Stimulated activated CD4-positive, alpha-beta T cell treated with anti-CD3 and anti-CD28 coated beads, Interleukin-15, amount 100 ng/mL, for 24 hours (primary cell): ENCODE measurements at regions not wholly inside any gene's neighbourhood (a gene's known extent, or its start where the extent isn't known, plus 50 kb on each side); places are given as distances from the start of the nearest gene placed in this dataset.
"Not testable (repeated sequence)": the region's sequence is repeated elsewhere in the genome, so short reads cannot be mapped to it uniquely, and the experiment has no call there.

Experiments used
- DNase-seq: peaks from one replicate; pipeline ENCODE4 v3.0.0-alpha.2; 2020

GRCh38 chr11:96447208-96448110 is 57.6 kb downstream of the JRKL start:
- no peak for DNase-seq

- DNase-seq = no peak
These were observed 58.4 kb downstream of the JRKL start for GRCh38 chr11:96448225-96448624.

- no peak for DNase-seq
These were observed 66.3 kb downstream of the JRKL start for GRCh38 chr11:96456111-96456510.

DNA sequence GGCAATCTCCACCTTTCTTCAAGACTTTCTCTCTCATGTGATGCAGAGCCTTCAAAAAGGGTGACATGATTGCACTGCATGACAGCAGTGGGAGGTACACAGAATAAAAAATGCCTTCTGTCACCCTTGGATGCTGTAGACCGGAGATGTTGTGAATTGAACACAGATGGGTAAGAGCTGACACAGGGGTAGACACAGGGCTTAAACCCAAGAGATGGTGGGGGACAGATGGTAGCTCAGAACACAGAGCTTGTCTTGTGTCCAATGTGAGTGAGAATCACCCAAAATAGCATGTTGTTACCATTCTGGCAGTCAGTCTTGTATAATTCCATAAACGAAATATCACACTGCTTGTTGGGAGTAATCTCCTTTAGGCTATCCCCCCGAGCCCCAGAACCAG is 69.9 kb downstream of the JRKL start:
- DNase-seq = no peak

GRCh38 chr11:96461871-96462270 is 72.1 kb downstream of the JRKL start:
- no peak for DNase-seq

DNA sequence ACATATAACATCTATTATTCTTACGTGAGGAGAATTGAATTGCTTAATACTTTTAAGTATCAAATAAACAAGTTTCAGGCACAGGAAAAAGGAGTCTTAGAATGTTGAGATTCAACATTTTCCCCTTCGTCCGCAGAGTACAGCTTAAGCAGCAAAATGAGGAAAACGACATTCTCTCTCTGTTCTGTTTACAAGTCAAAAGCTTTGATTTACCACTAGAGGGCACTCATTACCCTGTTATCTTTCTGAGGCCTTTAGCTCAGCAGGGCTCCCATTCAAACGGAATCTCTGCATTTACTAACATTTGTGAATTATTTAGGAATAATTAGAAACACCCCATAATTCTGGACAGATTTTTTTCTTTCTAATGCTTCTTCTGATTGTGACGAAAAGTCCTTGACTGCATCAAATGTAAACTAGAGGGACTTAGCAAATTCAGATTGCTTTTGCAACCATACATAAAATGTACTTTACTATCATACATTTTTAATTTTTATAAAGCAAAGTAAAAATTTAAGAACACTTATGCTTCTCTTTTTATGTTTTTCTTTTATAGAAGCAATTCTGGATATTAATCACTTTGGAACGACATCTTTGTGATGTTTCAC is 75.0 kb downstream of the JRKL start:
- DNase-seq = no peak

DNA sequence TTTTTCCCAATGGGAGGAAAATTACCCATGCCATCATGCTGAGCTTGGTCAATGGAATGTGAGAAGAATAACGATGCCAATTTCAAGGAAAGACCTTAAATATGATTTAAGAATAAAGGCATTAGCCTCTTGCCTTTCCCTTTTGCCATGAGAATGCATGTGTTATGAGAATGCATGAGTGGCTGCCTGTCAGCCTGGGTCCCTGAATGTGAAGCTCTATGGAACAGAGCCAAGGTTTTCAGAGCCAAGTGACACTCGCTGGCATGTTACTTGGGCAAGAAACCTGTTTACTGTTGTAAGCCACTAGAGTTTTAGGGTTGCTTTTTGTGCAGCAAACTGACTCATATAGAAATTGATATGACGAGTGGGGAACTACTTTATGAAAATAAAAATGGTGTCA is 75.7 kb downstream of the JRKL start:
- no peak for DNase-seq

- no peak for DNase-seq
These were observed 76.8 kb downstream of the JRKL start for GRCh38 chr11:96466607-96467006.

DNA sequence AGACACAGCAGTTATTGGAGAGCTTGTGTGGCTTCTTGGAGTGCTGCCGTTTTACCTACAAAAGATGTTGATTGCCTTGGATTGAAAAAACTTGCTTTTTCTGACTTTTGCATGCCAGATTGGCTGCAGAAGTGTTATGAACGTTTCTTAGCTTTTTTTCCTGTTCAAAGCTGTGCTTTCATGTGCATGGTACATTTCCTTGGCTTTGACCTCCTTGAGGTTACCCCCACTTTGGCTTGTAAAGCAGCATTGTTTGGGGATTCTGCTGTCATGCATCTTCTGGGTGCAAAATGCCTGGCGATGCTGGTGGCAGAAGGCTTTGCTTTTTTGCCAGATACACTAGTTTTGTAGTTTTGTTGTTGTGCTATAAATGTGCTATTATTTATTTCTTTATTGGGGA is 80.0 kb downstream of the JRKL start:
- DNase-seq = no peak

GRCh38 chr11:96470521-96470920 is 80.7 kb downstream of the JRKL start:
- DNase-seq = no peak

GRCh38 chr11:96472085-96472484 is 82.3 kb downstream of the JRKL start:
- DNase-seq = peak; percentile 15

GRCh38 chr11:96474263-96474662 is 84.5 kb downstream of the JRKL start:
- no peak for DNase-seq

GRCh38 chr11:96481204-96481603 is 91.4 kb downstream of the JRKL start:
- no peak for DNase-seq

GRCh38 chr11:96481771-96482170 is 92.0 kb downstream of the JRKL start:
- DNase-seq = no peak

DNA sequence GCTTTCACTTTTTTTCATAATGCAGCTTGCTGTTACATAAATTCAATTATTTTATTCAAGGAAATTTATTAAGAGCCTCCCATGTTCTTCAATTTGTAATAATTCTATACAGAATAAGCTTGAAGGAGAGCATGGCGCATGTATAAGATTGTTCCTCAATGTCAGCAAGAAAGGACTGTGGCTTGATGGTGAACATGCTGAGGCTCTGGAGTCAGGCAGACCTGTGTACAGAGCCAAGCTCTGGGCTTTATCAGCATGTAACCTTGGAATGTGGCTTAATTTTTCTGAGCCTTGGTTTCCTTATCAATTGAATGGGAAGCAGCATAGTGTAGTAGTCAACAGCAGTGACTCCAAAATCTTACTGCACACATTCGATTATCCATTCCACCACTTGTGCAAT is 92.4 kb downstream of the JRKL start:
- DNase-seq = no peak

GRCh38 chr11:96483374-96483955 is 93.7 kb downstream of the JRKL start:
- no peak for DNase-seq

DNA sequence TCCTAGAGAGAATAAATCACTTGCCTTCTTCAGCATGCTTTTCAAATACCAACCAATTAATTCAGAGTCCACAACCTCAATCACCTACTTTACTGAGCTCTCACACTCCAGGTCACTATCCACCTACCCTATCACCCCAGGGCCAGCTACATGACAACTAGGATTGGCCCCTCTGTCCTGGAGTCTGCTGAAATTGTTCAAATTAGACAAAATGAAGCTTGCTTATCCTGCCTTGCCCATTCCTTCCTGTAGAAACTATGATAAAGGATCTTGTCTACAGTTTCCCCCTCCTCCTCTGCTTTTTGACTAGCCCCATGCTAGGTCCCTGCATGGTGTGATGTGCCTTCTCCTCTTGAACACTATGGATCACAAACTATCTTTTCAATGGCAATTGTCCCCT is 94.5 kb downstream of the JRKL start:
- no peak for DNase-seq

DNA sequence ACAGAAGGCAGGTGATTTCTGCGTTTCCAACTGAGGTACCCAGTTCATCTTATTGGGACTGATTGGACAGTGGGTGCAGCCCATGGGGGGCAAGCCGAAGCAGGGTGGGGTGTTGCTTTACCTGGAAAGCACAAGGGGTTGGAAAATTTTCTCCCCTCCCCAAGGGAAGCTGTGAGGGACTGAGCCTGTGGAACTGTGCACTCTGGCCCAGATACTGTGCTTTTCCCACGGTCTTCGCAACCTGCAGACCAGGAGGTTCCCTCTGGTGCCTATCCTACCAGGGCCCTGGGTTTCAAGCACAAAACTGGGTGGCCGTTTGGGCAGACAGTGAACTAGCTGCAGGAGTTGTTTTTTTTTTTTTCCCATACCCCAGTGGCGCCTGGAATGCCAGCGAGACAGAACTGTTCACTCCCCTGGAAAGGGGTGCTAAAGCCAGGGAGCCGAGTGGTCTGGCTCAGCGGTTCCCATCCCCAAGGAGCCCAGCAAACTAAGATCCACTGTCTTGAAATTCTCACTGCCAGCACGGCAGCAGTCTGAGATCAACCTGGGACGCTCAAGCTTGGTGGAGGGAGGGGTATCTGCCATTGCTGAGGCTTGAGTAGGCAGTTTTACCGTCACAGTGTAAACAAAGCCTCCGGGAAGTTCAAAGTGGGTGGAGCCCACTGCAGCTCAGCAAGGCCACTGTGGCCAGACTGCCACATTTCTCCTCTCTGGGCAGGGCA is 97.2 kb downstream of the JRKL start:
- no peak for DNase-seq

- DNase-seq = not testable (repeated sequence)
These were observed 99.1 kb downstream of the JRKL start for GRCh38 chr11:96488911-96489310.

DNA sequence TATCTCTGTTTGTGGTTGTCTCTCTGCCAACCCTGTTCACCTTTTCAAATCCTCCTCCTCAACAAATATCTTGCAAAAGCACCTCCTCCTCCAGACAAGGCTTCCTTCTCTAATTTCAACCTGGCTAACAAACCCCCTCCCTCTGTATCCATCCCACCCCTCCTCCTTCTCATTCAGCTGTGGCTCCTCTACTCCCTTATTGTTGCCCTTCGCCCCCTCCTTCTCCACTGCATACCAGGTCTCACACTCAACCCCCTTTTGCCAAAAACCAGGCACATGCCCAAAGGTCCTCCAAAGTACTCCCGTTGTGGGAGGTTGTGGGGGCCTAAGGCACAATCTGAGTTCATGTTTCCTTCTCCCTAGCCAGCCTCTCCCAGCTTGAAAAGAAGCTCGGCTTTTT is 110.6 kb downstream of the JRKL start:
- DNase-seq = no peak

- no peak for DNase-seq
These were observed 116.2 kb downstream of the JRKL start for GRCh38 chr11:96506041-96506440.

GRCh38 chr11:96506953-96507354 is 117.1 kb downstream of the JRKL start:
- DNase-seq = no peak

DNA sequence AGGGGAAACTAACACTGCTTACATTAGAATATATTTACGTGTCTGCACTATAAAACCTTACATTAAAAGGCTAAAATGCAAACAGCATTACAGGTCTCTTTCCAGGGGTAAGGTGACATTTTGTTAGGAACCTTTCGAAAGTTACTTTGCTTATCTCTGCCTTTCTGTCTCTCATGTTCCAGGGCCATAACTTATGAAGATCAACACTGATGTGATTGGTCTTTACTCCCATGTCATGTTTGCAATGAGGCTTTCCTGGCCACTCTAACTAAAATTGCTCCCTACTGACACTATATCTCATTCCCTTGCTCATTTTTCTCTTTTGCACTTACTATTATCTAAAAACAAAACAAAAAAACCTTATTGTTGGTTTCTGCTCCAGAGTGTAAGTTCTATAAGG is 119.0 kb downstream of the JRKL start:
- no peak for DNase-seq

DNA sequence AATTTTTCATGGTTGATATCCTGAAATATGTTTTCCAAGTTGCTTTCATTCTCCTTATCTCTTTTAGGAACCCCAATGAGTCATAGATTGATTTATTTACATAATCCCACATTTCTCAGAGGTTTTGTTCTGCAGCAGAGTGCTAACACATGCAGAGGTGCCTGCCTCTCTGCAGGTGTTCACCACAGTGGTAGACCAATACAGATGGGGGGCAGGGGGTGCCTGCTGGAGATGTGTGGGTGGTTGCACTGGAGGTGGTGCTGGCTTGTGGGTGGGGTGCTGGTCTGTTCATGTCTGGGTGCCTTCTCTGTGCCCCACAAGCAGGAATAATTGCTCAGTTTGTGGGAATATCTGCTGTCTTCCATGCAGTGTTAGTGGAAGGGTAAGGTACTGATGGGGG is 131.1 kb downstream of the JRKL start:
- no peak for DNase-seq
